ENCODE measurements at regions not wholly inside any gene's neighbourhood (a gene's known extent, or its start where the extent isn't known, plus 50 kb on each side); places are given as distances from the start of the nearest gene placed in this dataset.
"Not testable (repeated sequence)": the region's sequence is repeated elsewhere in the genome, so short reads cannot be mapped to it uniquely, and the experiment has no call there.

DNA sequence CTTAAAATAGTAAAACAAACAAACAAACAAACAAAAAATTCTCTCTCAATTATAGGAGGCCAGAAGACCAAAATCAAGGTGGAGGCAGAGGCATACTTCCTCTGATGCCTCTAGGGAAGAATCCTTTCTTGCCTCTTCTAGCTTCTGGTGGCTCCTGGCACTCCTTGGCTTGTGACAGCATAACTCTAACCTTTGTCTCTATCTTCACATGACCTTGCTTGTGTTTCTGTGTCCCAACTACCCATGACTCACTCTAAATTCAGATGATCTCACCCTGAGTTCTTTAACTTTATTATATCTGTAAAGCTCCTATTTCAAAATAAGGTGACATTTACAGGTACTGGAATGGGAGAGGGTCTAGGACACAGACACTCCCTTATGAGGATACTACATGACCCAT is 88.3 kb upstream of the ANTXRL start:
- no peak for DNase-seq (ENCODE audit: low read depth in 3 of 3, low spot score in 2 of 3)

DNA sequence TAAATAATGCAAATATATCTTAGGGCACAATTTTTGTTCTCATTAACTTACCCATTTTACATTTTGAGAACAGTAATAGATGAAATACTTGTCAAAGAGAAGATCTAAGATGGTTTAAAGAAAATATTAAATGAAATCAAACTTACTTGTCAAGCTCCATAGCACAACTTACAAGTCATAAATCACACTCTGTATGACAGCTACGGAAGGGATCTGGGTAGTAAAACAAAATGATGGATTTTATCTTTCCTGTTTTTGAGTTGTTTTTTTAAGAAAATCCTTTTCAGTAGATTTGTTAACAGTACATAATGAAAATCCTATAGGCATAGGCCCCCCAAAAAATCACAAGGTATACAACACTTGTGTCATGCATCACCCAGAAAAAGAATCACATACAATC is 84.4 kb upstream of the ANTXRL start:
- not testable (repeated sequence) for DNase-seq (ENCODE audit: low read depth in 3 of 3, low spot score in 2 of 3)

DNA sequence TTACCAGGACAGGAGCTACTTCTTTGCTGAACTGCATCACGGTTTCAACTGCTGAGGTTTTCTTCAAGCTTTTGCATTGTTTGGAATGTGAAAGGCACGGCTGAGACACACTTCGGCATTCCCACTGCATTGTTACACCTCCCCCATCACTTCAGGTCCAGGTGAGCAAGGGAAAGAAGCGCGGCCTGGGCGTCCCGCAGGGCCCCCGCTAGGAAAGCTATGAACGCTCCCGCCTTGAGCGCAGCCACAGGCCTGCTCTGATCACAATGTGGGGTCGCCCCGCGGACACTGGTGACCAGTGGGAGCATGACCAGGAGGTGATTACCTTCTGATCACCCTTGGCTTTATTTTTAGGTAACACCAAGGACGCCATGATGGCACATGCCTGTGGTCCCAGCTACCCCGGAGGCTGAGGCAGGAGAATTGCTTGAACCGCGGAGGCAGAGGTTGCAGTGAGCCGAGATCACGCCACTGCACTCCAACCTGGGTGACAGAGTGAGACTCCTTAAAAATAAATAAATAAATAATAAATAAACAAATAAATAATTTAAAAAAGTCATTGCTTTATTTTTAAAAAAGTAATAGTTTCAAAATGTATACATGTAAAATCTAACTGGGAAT is 82.2 kb upstream of the ANTXRL start:
- not testable (repeated sequence) for DNase-seq (ENCODE audit: low read depth in 3 of 3, low spot score in 2 of 3)

DNA sequence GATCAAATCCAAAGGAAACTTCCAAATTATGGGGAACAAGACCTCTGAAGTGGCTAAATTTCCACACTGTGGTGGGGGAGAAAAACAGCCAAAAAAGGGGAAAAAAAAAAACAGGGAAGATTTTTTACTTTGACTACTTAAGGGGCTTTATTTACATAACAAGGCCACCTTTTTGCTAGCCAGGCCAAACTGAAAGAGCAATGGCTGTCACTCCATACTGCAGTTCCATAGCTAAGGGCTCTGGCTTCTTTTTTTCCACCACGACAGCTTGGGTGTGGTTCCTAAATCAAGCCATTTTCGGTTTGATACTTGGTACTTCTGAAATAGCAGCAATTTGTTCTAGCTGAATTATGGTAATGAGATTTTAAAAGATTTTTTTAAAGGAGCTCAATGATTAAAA is 76.4 kb upstream of the ANTXRL start:
- not testable (repeated sequence) for DNase-seq (ENCODE audit: low read depth in 3 of 3, low spot score in 2 of 3)

DNA sequence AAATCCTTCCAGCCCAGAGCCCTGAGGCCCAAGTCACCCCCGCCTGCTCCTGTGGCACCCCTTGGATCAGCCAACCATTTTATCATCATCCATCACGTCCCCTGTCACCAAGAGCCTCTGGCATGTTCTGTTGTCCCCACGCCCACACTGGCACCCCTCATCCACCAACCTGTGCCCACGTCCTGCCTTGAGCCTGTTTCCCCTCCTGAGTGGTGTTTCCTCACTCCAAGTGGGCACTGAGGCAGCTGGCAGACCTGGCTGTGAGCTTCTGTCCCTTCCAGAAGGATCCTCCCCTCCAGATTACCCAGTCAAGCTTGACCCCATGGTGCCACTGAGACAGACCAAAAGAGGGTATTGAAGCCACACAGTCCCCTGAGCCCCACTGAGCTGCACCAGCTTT is 71.4 kb upstream of the ANTXRL start:
- DNase-seq (ENCODE audit: low read depth in 3 of 3, low spot score in 2 of 3), result no peak

DNA sequence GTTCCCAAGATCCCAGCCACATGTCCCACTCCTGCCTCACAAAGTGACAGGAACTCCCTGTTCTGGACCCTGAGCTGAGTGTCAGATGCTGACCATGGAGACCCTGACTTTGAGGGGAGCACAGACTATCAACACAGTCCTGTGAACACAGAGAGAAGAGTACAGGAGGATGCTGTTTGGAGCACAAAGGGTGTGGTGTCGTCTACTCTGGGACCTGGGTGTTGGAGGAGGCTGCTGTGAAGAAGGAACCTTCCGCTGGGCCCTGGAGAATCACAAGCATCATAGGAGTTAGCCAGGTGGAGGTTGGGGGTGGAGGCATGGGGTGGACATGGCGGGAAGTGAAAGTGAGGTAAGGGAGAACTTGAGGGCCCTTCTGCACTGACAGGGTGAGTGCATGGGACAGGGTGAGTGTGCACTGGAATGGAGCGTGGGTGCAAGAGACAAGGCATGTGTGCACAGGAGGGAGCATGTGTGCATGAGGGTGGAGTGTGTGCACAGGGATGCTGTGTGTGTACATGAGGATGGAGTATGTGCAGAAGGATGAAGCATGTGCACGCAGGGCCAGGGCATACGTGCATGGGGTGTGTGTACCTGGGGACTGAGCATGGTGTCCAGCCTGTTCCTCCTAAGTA is 70.7 kb upstream of the ANTXRL start:
- no peak for DNase-seq (ENCODE audit: low read depth in 3 of 3, low spot score in 2 of 3)

DNA sequence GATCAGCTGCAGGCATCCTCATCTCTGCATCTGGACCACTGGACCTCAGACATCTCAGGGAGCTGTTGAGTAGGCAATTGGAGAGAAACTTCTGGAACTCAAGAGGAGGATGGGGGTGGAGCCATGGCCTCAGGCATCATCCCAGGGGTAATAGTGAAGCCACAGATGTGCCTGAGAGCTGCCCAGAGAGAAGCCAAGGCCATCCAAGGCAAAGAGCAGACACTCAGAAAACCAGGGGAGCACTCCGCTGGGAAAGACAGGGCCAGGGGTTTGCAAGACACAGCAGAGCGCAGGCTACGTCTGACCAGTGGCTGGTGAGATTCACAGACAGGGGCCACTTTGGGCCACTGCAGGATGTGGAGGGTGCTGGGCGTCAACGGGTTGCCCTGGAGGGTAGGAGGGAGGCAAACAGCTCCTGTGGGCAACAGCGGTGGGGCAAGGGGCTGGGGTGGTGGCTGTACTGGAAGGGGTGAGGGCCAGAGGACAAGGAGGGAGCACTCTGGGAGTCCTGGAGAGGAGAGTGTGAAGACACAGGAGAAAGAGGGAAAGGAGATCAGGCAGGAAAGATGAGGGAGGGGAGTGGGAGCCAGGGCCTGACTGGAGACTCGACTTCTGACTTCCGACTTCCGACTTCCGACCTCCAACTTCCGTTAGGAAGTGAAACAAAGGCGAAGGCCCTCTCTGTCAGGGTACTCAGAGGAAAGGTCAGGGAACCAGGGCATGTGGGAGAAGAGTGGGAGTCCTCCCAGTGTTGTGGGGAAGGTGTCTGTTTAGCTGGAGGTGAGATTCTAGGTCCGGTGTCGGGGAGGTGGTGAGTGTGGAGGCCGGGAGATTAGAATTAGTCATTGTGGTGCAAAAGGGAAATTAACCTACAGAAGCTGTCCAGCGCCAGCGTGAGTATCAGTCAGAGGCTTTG is 69.7 kb upstream of the ANTXRL start:
- DNase-seq (ENCODE audit: low read depth in 3 of 3, low spot score in 2 of 3), result no peak

DNA sequence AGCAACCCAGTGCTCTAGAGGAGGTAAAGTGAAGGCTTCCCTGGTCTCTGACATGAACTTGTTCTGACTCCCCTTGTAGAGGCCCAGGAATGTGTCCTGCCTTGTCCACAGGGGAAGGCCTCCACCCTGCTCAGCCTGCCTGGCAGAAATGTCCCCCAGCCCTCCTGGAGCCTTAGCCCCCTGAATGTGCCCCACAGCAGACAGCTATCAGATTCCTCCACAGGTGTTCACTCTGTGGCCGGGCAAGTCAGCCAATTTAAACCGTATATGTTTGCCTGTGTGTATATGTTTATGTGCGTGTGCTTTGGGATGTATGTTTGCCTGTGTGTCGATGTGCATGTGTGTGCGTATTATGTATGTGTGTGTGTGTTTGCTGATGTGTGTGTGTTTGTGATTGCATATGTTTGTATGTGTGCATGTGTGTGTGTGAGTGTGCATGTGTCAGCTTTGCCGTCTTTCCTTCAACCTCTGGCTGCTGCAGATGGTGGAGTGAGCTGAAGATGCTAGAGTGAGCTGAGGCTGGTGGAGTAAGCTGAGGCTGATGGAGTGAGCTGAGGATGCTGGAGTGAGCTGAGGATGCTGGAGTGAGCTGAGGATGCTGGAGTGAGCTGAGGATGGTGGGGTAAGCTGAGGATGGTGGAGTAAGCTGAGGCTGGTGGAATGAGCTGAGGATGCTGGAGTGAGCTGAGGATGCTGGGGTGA is 68.9 kb upstream of the ANTXRL start:
- DNase-seq (ENCODE audit: low read depth in 3 of 3, low spot score in 2 of 3), result no peak

DNA sequence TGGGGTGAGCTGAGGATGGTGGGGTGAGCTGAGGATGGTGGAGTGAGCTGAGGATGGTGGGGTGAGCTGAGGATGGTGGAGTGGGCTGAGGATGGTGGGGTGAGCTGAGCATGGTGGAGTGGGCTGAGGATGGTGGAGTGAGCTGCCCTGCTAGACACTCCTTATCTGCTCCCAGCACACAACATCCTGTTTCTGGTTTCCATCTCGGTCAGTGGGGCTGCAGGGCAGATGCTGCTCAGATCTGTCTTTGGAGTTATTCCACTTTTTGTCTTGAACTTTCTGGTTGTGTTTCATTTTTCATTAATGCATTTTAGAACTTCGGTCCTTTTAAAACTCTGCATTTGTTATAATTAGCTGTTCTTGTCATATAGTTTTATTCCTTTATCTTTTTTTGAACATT is 67.9 kb upstream of the ANTXRL start:
- DNase-seq (ENCODE audit: low read depth in 3 of 3, low spot score in 2 of 3), result no peak

DNA sequence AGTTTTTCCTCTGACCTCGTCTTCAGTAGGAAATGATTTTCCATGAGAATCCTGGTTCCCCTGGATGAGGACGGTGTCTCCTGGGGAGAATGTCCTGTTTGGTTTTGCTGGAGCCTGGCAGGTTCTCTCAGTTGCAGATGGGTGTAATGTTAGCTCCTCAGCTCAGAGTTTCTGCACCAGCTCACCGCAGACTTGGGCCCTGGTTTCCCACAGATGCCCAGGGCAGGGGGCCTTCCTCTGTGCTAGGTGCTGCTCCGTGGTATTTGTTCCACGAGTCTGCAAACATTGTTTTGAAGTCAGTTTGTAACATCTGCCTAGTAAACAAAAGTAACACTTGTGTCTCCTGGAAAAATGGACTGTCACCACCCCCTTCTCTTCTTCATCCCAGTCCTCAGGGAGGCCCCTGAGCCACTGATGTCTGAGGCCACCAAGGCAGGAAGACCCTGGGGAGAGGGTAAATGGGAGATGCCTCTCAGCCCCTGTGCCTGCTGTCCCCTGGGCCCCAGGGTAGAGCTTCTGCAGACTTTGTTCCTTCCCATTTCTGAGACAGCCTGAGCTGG is 67.3 kb upstream of the ANTXRL start:
- not testable (repeated sequence) for DNase-seq (ENCODE audit: low read depth in 3 of 3, low spot score in 2 of 3)

DNA sequence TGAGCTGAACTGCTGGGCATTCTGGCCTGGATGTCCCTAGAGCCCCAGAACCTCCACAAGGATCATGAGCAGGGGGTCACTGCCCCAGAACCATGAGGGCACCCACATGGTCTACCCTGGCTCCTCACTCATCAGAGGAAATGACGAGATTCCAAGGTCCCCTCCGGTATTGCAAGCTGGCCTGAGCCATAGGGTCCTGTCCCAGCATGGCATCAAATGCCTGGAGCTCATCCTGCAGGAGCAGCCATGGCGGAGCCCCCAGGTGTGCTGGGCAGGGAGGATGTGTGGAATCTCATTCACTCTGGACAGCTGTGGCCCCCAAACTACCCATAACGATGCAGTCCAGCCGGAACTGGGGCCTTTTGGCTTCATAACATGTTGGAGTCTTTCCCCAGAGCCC is 66.6 kb upstream of the ANTXRL start:
- DNase-seq (ENCODE audit: low read depth in 3 of 3, low spot score in 2 of 3), result no peak

DNA sequence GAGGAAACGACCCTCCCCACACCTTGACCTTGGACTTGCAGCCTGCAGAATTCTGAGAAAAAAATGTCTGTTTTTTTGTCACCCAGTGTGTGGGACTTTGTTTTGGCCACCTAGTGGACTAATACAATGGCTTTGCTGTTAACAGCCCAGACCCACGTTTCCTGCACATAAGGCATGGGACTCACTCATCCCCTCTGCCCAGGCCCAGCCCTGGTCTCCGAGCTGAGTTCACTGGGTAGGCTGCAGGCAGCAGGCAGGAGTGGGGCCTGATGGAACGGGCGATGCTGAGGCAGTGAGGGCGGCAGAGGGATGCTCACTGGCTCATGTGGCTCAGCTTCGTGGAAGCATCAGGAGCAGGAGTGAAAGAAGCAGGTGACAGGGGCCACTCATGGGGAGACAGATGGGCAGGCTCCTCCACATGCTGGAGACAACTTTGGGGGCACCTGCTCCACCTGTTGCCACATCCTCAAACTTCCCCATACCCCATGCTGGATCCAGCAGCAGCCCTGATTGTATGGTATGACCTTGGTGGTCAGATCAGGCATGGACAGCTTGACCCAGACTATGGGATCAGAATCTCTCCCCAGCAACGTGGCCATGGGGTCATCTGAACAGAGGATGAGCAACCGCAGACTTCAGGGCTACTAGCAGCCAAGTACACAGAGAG is 65.8 kb upstream of the ANTXRL start:
- no peak for DNase-seq (ENCODE audit: low read depth in 3 of 3, low spot score in 2 of 3)

DNA sequence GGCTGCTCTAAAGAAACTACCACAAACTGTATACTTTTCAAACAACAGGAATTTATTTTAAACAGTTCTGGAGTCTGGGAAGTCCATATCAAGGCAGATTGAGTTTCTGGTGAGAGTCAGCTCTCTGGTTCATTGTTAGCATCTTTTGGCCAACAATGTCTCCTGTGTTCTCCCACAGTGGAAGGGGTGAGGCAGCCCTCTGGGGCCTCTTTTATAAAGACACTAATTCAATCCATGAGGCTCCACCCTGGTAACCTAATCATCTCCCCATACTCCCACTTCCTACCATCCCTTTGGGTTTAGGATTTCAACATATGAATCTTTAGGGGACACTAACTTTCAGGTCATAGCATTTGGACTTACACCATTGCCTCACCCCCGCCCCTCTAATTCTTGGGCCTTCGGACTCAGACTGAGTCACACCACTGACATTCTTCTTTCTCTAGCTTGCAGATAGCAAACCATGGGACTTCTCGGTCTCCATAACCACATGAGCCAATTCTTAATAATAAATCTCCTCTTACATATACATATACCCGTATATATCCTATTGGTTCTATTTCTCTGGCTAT is 64.3 kb upstream of the ANTXRL start:
- DNase-seq (ENCODE audit: low read depth in 3 of 3, low spot score in 2 of 3), result no peak

DNA sequence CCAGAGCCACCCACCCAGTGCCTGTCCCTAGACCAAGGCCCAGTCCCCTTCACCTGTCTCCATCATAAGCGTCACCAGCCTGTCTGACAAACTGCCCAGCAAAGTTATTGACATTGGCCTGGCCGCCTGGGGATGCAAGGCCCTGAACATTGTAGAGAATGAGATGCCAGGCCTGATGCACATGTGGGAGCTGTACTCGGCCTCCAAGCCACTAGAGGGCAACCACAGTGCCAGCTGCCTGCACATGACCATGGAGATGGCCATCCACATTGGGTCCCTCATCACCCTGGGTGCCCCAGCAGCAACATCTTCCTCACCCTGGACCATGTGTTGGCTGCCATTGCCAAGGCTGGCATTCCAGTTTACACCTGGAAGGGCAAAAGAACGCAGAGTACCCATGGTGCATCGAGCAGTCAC is 63.7 kb upstream of the ANTXRL start:
- no peak for DNase-seq (ENCODE audit: low read depth in 3 of 3, low spot score in 2 of 3)

DNA sequence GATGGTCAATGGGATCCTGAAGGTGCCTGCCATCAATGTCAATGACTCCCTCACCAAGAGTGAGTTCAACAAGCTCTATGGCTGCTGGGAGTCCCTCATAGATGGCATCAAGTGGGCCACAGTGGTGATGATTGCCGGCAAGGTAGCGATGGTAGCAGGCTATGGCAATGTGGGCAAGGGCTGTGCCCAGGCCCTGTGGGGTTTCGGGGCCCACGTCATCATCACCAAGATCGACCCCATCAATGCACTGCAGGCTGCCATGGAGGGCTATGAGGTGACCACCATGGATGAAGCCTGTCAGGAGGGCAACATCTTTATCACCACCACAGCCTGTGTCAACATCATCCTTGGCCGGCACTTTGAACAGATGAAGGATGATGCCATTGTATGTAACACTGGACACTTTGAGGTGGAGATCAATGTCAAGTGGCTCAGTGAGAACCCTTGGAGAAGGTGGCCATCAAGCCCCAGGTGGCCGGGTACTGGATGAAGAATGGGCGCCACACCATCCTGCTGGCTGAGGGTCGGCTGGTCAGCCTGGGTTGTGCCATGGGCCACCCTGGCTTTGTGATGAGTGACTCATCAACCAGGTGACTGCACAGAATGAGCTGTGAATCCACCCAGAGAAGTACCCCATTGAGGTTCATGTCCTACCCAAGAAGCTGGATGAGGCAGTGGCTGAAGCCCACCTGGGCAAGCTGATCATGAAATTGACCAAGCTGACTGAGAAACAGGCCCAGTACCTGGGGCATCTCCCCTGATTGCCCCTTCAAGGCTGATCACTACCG is 63.0 kb upstream of the ANTXRL start:
- no peak for DNase-seq (ENCODE audit: low read depth in 3 of 3, low spot score in 2 of 3)

DNA sequence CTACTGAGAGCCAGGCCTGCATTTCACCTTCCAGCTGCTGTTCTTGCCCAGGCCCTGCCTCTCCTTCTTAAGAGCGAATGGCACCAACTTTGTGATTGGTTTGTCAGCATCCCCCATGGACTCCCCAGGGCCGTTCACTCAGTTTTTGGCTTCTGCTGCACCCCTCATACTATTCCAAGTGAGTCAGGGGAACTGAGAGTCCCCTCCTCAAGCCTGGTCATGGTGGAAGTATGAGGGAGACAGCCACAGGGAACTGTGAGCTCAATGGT is 62.4 kb upstream of the ANTXRL start:
- no peak for DNase-seq (ENCODE audit: low read depth in 3 of 3, low spot score in 2 of 3)

DNA sequence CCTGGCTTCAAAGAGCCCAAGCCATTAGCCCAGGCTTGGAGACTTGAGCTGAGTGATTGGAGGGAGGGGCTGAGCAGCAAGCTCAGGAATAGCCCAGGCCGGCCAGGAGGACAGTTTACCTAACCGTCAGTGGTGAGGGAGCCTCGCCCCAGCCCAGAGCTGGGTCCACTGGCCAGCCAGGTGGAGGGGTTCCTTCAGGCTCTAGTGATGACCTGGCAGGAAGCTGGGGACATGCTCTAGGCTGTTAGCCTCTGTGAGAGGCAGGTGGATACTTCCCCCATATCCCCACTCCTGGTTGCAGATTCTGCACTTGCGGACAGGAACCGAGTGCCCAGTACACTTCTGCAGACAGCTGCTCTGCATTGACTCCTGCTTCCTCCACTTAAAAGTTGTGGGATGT is 61.2 kb upstream of the ANTXRL start:
- no peak for DNase-seq (ENCODE audit: low read depth in 3 of 3, low spot score in 2 of 3)

DNA sequence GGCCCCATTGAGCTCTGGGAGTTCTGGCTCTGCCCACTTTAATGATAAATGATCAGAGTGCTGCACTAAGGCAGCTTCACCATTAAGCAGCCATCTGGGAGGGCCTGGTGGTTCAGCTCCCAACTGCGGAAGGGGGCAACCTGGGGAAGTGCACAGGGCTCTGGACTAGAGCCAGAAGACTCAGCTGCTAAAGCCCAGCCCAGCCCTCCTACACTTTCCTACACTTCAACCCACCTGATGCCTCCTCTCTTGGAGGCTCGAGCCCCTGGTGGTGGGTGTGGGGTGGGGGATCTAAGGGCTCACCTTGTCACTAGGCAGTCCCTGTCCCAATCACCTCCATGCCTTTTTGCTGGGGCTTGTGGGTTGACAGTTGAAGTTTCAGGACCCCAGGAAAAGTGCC is 60.6 kb upstream of the ANTXRL start:
- no peak for DNase-seq (ENCODE audit: low read depth in 3 of 3, low spot score in 2 of 3)

DNA sequence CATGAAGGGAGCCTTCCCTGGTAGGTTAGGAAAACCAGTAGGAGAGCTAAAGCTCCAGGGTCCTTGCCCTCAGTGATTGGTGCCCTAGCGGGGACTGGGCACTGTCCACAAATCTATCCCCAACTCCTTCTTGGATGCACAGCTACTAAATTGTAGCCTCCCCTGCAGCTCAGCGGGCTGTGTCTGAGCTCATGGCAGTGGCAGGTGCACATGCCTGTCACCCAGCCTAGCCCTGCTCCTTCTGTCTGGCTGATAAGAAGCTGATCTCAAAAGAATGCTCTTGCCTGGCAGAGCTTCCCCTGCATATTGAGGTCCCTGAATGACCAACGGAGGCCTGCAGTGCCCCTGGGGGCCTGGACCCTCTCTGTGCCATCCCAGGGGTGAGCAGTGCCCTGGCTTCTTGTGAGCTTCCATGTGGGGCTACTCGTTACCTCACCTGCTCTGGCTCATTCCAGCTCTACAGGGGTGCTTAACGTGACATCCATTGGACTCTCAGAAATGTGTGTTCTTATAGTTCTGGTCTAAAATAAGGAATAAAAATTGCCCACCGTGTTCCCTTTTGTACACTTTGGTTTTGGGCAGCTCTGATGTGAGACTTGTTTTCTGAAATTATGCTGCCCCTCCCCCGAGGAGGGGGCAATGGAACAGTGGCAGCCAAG is 59.8 kb upstream of the ANTXRL start:
- no peak for DNase-seq (ENCODE audit: low read depth in 3 of 3, low spot score in 2 of 3)

All from right renal cortex interstitium (tissue), 3 donors.